ENCODE measurements at regions not wholly inside any gene's neighbourhood (a gene's known extent, or its start where the extent isn't known, plus 50 kb on each side); places are given as distances from the start of the nearest gene placed in this dataset.

- Mint-ChIP-seq H3K4me1 (no peaks in the 10 kb centered on the region), H3K9me3 (ENCODE audit: insufficient read depth) (no peaks in the 10 kb centered on the region), H3K27ac (no peak overlapping the region), H3K4me3 (no peak overlapping the region), H3K27me3 (no peaks in the 10 kb centered on the region)
- ChIA-PET POLR2A (no interaction called here), CTCF (no interaction called here)
- Histone ChIP-seq H3K4me3 (ENCODE audit: control extremely low read depth in 1 of 5, extremely low read depth in 1 of 5, insufficient read depth in 1 of 5, low read depth in 2 of 5, low read length in 4 of 5) (no peak overlapping the region), H3K4me1 (ENCODE audit: control insufficient read depth in 2 of 2, insufficient read depth in 2 of 2, low read length in 2 of 2) (no peaks in the 10 kb centered on the region), H3K9ac (ENCODE audit: low read length) (no peak overlapping the region), H2AFZ (ENCODE audit: insufficient read depth, low read depth, low read length, poor library complexity, severe bottlenecking) (no peak overlapping the region), H3K36me3 (replicated peaks in 1 of 2; ENCODE audit: control extremely low read depth in 1 of 2, control insufficient read depth in 1 of 2, extremely low read depth in 1 of 2, insufficient read depth in 2 of 2, low read length in 1 of 2) (no peaks in the 10 kb centered on the region), H3K9me3 (ENCODE audit: control extremely low read depth in 1 of 3, control insufficient read depth in 2 of 3, insufficient read depth in 1 of 3, low read length in 2 of 3) (peaks cover 0 to 21% (median 0%) of the 10 kb centered on the region in 3 donors), H3K27ac (ENCODE audit: low read length in 2 of 2) (no peak overlapping the region), H3K27me3 (replicated peaks in 1 of 4; ENCODE audit: control extremely low read depth in 1 of 4, control insufficient read depth in 3 of 4, insufficient read depth in 4 of 4, low read length in 3 of 4) (no peaks in the 10 kb centered on the region), H3K79me2 (ENCODE audit: control insufficient read depth, insufficient read depth, low read length) (no peaks in the 10 kb centered on the region), H3K4me2 (replicated peaks; ENCODE audit: low read depth, low read length, poor library complexity, severe bottlenecking) (no peak overlapping the region), H4K20me1 (ENCODE audit: control insufficient read depth, insufficient read depth, low read length, poor library complexity, severe bottlenecking) (no peaks in the 10 kb centered on the region)
- WGBS (ENCODE audit: insufficient coverage): 90% methylated on average over 37 of the region's 39 CpGs
- ATAC-seq (ENCODE audit: low read depth) (no peak), DNase-seq (no peak)
- intact Hi-C loops (cut with micrococcal nuclease): no loop called here
- no peak for TF ChIP-seq EZH2 (IDR thresholded peaks at IDR 0.05; ENCODE audit: borderline replicate concordance, insufficient read depth, low read depth, low read length, poor library complexity, severe bottlenecking)
- TF ChIP-seq CTCF (IDR thresholded peaks at IDR 0.05): no peak
These were observed 292.5 kb upstream of the SHH start for GRCh38 chr7:156104501-156105336.

GRCh38 chr7:156102267-156102666, 290.0 kb upstream of the SHH start:
- intact Hi-C loops (cut with micrococcal nuclease): no loop called here
- H3K4me1 ChIP-seq (ENCODE audit: control insufficient read depth in 2 of 2, insufficient read depth in 2 of 2, low read length in 2 of 2): no peaks in the 10 kb centered on the region
- no peaks in the 10 kb centered on the region for H3K4me1 Mint-ChIP-seq
- no peak overlapping the region for H3K9ac ChIP-seq (ENCODE audit: low read length)
- no peaks in the 10 kb centered on the region for H3K36me3 ChIP-seq (replicated peaks in 1 of 2; ENCODE audit: control extremely low read depth in 1 of 2, control insufficient read depth in 1 of 2, extremely low read depth in 1 of 2, insufficient read depth in 2 of 2, low read length in 1 of 2)
- POLR2A ChIA-PET: no interaction called here
- DNase-seq (no peak), ATAC-seq (ENCODE audit: low read depth) (no peak)
- H2AFZ ChIP-seq (ENCODE audit: insufficient read depth, low read depth, low read length, poor library complexity, severe bottlenecking): no peak overlapping the region
- H4K20me1 ChIP-seq (ENCODE audit: control insufficient read depth, insufficient read depth, low read length, poor library complexity, severe bottlenecking): no peaks in the 10 kb centered on the region
- WGBS (ENCODE audit: insufficient coverage): 67% methylated on average over 1 of the region's 1 CpG
- H3K27me3 Mint-ChIP-seq: no peaks in the 10 kb centered on the region
- peaks cover 0 to 4% (median 0%) of the 10 kb centered on the region in 3 donors for H3K9me3 ChIP-seq (ENCODE audit: control extremely low read depth in 1 of 3, control insufficient read depth in 2 of 3, insufficient read depth in 1 of 3, low read length in 2 of 3)
- no peak overlapping the region for H3K4me3 Mint-ChIP-seq
- no peaks in the 10 kb centered on the region for H3K27me3 ChIP-seq (replicated peaks in 1 of 4; ENCODE audit: control extremely low read depth in 1 of 4, control insufficient read depth in 3 of 4, insufficient read depth in 4 of 4, low read length in 3 of 4)
- no peak overlapping the region for H3K27ac ChIP-seq (ENCODE audit: low read length in 2 of 2)
- H3K9me3 Mint-ChIP-seq (ENCODE audit: insufficient read depth): no peaks in the 10 kb centered on the region
- no peak overlapping the region for H3K4me3 ChIP-seq (ENCODE audit: control extremely low read depth in 1 of 5, extremely low read depth in 1 of 5, insufficient read depth in 1 of 5, low read depth in 2 of 5, low read length in 4 of 5)
- H3K27ac Mint-ChIP-seq: no peak overlapping the region
- TF ChIP-seq EZH2 (IDR thresholded peaks at IDR 0.05; ENCODE audit: borderline replicate concordance, insufficient read depth, low read depth, low read length, poor library complexity, severe bottlenecking): no peak
- TF ChIP-seq CTCF (IDR thresholded peaks at IDR 0.05): no peak
- H3K4me2 ChIP-seq (replicated peaks; ENCODE audit: low read depth, low read length, poor library complexity, severe bottlenecking): no peak overlapping the region
- no peaks in the 10 kb centered on the region for H3K79me2 ChIP-seq (ENCODE audit: control insufficient read depth, insufficient read depth, low read length)
- CTCF ChIA-PET: no interaction called here

Data from B cell (primary cell).